Mesenchymal stem cell (in vitro differentiated cells and primary cell): ENCODE measurements at regions not wholly inside any gene's neighbourhood (a gene's known extent, or its start where the extent isn't known, plus 50 kb on each side); places are given as distances from the start of the nearest gene placed in this dataset.

Source experiments
- DNase-seq: peaks from one replicate; pipeline ENCODE4 v3.0.0-alpha.2; 2013
- H2AFZ ChIP-seq: one replicate; pipeline ENCODE4 v1.6.1; 2013; ENCODE audit warnings: low read depth, mild to moderate bottlenecking, control low read depth, inconsistent platforms, low read length, moderate library complexity
- H2AK5ac ChIP-seq: 2 replicates; pipeline ENCODE4 v1.6.1; 2013; ENCODE audit warnings: low read length, moderate library complexity, mild to moderate bottlenecking, inconsistent platforms; ENCODE audit not compliant: severe bottlenecking
- H2BK120ac ChIP-seq: one replicate; pipeline ENCODE4 v1.6.1; 2013; ENCODE audit warnings: low read depth, mild to moderate bottlenecking, inconsistent platforms, low read length, moderate library complexity
- H2BK12ac ChIP-seq, 2 experiments: one replicate each; pipeline ENCODE4 v1.6.1; 2013; ENCODE audit warnings: inconsistent platforms in 2 of 2, low read length in 2 of 2, mild to moderate bottlenecking in 2 of 2, moderate library complexity in 2 of 2, control low read depth in 1 of 2
- H2BK15ac ChIP-seq: one replicate; pipeline ENCODE4 v1.6.1; 2013; ENCODE audit warnings: mild to moderate bottlenecking, low read depth, inconsistent platforms; ENCODE audit not compliant: poor library complexity, severe bottlenecking
- H2BK5ac ChIP-seq: 2 replicates; pipeline ENCODE4 v1.6.1; 2013; ENCODE audit warnings: low read depth, mild to moderate bottlenecking, low read length, control low read depth, inconsistent platforms; ENCODE audit not compliant: poor library complexity, severe bottlenecking
- H3K14ac ChIP-seq, 2 experiments: one replicate each; pipeline ENCODE4 v1.6.1; 2013; ENCODE audit warnings: inconsistent platforms in 2 of 2, low read length in 2 of 2, control low read depth in 1 of 2, mild to moderate bottlenecking in 1 of 2, moderate library complexity in 1 of 2
- H3K18ac ChIP-seq, 2 experiments: one replicate each; pipeline ENCODE4 v1.6.1; 2013; ENCODE audit warnings: inconsistent platforms in 2 of 2, low read length in 2 of 2, control low read depth in 1 of 2, low read depth in 1 of 2, mild to moderate bottlenecking in 1 of 2
- H3K23ac ChIP-seq, 2 experiments: one replicate each; pipeline ENCODE4 v1.6.1; 2013; ENCODE audit warnings: inconsistent platforms in 2 of 2, low read length in 2 of 2, mild to moderate bottlenecking in 2 of 2, moderate library complexity in 2 of 2, control low read depth in 1 of 2
- H3K27ac ChIP-seq: 2 replicates; pipeline ENCODE4 v1.5.1; 2013; ENCODE audit warnings: mild to moderate bottlenecking, moderate library complexity, low read length, control low read depth, inconsistent platforms; ENCODE audit not compliant: poor library complexity, severe bottlenecking
- H3K27me3 ChIP-seq, 2 experiments: 2 replicates each; pipeline versions ENCODE4 v1.6.1 to v1.7.0; 2013; ENCODE audit warnings: low read length in 2 of 2, mild to moderate bottlenecking in 2 of 2, moderate library complexity in 2 of 2, control low read depth in 1 of 2, inconsistent platforms in 1 of 2; ENCODE audit not compliant: control insufficient read depth in 1 of 2, insufficient read depth in 1 of 2
- H3K36me3 ChIP-seq, 2 experiments: 2 replicates each; pipeline versions ENCODE4 v1.6.1 to v1.7.0; 2013; ENCODE audit warnings: low read length in 2 of 2, control low read depth in 1 of 2, inconsistent platforms in 1 of 2, low read depth in 1 of 2, mild to moderate bottlenecking in 1 of 2; ENCODE audit not compliant: insufficient read depth in 2 of 2, control insufficient read depth in 1 of 2
- H3K4ac ChIP-seq, 2 experiments: one replicate each; pipeline ENCODE4 v1.6.1; 2013; ENCODE audit warnings: inconsistent platforms in 2 of 2, low read length in 2 of 2, mild to moderate bottlenecking in 2 of 2, moderate library complexity in 2 of 2, control low read depth in 1 of 2, low read depth in 1 of 2
- H3K4me1 ChIP-seq: 2 replicates; pipeline ENCODE4 v1.6.1; 2013; ENCODE audit warnings: low read depth, low read length, control low read depth; ENCODE audit not compliant: control insufficient read depth, insufficient read depth
- H3K4me2 ChIP-seq: 2 replicates; pipeline ENCODE4 v1.6.1; 2013; ENCODE audit warnings: low read length, mild to moderate bottlenecking, inconsistent platforms; ENCODE audit not compliant: poor library complexity, severe bottlenecking
- H3K4me3 ChIP-seq, 2 experiments: 2 replicates each; pipeline versions ENCODE4 v1.5.1 to v1.7.0; 2013; ENCODE audit warnings: low read length in 2 of 2, mild to moderate bottlenecking in 2 of 2, control low read depth in 1 of 2, low read depth in 1 of 2; ENCODE audit not compliant: insufficient read depth in 1 of 2
- H3K79me1 ChIP-seq: replicated peaks from 2 replicates; pipeline ENCODE4 v1.6.1; 2013; ENCODE audit warnings: mild to moderate bottlenecking, control low read depth, low read length, inconsistent platforms; ENCODE audit not compliant: poor library complexity, severe bottlenecking
- H3K9ac ChIP-seq: 2 replicates; pipeline ENCODE4 v1.7.0; 2013; ENCODE audit warnings: mild to moderate bottlenecking, low read length, moderate library complexity
- H3K9me3 ChIP-seq: 2 replicates; pipeline ENCODE4 v1.7.0; 2013; ENCODE audit warnings: mild to moderate bottlenecking, low read length; ENCODE audit not compliant: control insufficient read depth
- H4K8ac ChIP-seq: one replicate; pipeline ENCODE4 v1.6.1; 2013; ENCODE audit warnings: inconsistent platforms, mild to moderate bottlenecking, low read length, moderate library complexity
- H4K91ac ChIP-seq: one replicate; pipeline ENCODE4 v1.6.1; 2013; ENCODE audit warnings: mild to moderate bottlenecking, low read length, inconsistent platforms
- WGBS: methylation state at CpG from one replicate; pipeline ENCODE4 v1.1.7; 2013; ENCODE audit warnings: mixed read lengths; 5-methylcytosine and 5-hydroxymethylcytosine counted together

- Histone ChIP-seq H3K36me3 (no peaks in the 10 kb centered on the region), H3K4me2 (no peak overlapping the region), H3K9me3 (no peaks in the 10 kb centered on the region), H3K79me1 (no peaks in the 10 kb centered on the region), H3K23ac (no peak overlapping the region), H3K9ac (no peak overlapping the region), H2BK15ac (no peak overlapping the region), H4K8ac (no peak overlapping the region), H2BK5ac (no peak overlapping the region), H3K4me3 (no peak overlapping the region), H4K91ac (no peak overlapping the region), H3K14ac (no peak overlapping the region), H3K4ac (no peak overlapping the region), H2BK120ac (no peak overlapping the region), H3K18ac (no peak overlapping the region), H3K27ac (no peak overlapping the region), H2AK5ac (no peak overlapping the region), H3K27me3 (no peaks in the 10 kb centered on the region), H2AFZ (no peak overlapping the region), H2BK12ac (no peak overlapping the region), H3K4me1 (no peaks in the 10 kb centered on the region)
- DNase-seq, result no peak
- 80% methylated on average over 1 of the region's 1 CpG for WGBS
These were observed 930.3 kb downstream of the SUCLG1 start for GRCh38 chr2:83528767-83529166.

- Histone ChIP-seq H2BK5ac (no peak overlapping the region), H4K8ac (no peak overlapping the region), H3K4ac (no peak overlapping the region), H3K4me3 (no peak overlapping the region), H3K36me3 (no peaks in the 10 kb centered on the region), H3K27ac (no peak overlapping the region), H3K18ac (no peak overlapping the region), H3K79me1 (no peaks in the 10 kb centered on the region), H4K91ac (no peak overlapping the region), H3K14ac (no peak overlapping the region), H2AFZ (no peak overlapping the region), H2BK12ac (no peak overlapping the region), H3K4me1 (no peaks in the 10 kb centered on the region), H3K27me3 (no peaks in the 10 kb centered on the region), H3K23ac (no peak overlapping the region), H2AK5ac (no peak overlapping the region), H2BK15ac (no peak overlapping the region), H2BK120ac (no peak overlapping the region), H3K9ac (no peak overlapping the region), H3K9me3 (no peaks in the 10 kb centered on the region), H3K4me2 (no peak overlapping the region)
- no peak for DNase-seq
- WGBS, result 90% methylated on average over 3 of the region's 4 CpGs
These were observed 936.1 kb downstream of the SUCLG1 start for GRCh38 chr2:83522891-83523493.

GRCh38 chr2:83517727-83518368 lies 941.2 kb downstream of the SUCLG1 start:
- H3K79me1 ChIP-seq, result no peaks in the 10 kb centered on the region
- H3K4me2 ChIP-seq, result no peak overlapping the region
- H2BK5ac ChIP-seq, result no peak overlapping the region
- H2AFZ ChIP-seq, result no peak overlapping the region
- H3K18ac ChIP-seq, result no peak overlapping the region
- H2BK120ac ChIP-seq, result no peak overlapping the region
- no peak overlapping the region for H3K23ac ChIP-seq
- no peak for DNase-seq
- no peak overlapping the region for H3K4ac ChIP-seq
- H3K14ac ChIP-seq, result no peak overlapping the region
- no peaks in the 10 kb centered on the region for H3K4me1 ChIP-seq
- H2BK15ac ChIP-seq, result no peak overlapping the region
- no peaks in the 10 kb centered on the region for H3K9me3 ChIP-seq
- no peak overlapping the region for H4K91ac ChIP-seq
- H3K27ac ChIP-seq, result no peak overlapping the region
- no peak overlapping the region for H2AK5ac ChIP-seq
- H3K9ac ChIP-seq, result no peak overlapping the region
- H3K4me3 ChIP-seq, result no peak overlapping the region
- no peaks in the 10 kb centered on the region for H3K27me3 ChIP-seq
- H3K36me3 ChIP-seq, result no peaks in the 10 kb centered on the region
- WGBS, result 95% methylated on average over 35 of the region's 42 CpGs
- no peak overlapping the region for H4K8ac ChIP-seq
- H2BK12ac ChIP-seq, result no peak overlapping the region

GRCh38 chr2:83516503-83516902 lies 942.6 kb downstream of the SUCLG1 start:
- H3K14ac ChIP-seq, result no peak overlapping the region
- H3K36me3 ChIP-seq, result no peaks in the 10 kb centered on the region
- DNase-seq, result no peak
- H2BK5ac ChIP-seq, result no peak overlapping the region
- H2BK15ac ChIP-seq, result no peak overlapping the region
- no peaks in the 10 kb centered on the region for H3K27me3 ChIP-seq
- H3K4me3 ChIP-seq, result no peak overlapping the region
- no peak overlapping the region for H2AFZ ChIP-seq
- H4K91ac ChIP-seq, result no peak overlapping the region
- no peak overlapping the region for H3K4ac ChIP-seq
- WGBS, result no CpG with 5 or more reads among the region's 3 CpGs
- H3K9me3 ChIP-seq, result no peaks in the 10 kb centered on the region
- H3K27ac ChIP-seq, result no peak overlapping the region
- H3K23ac ChIP-seq, result no peak overlapping the region
- H2AK5ac ChIP-seq, result no peak overlapping the region
- no peak overlapping the region for H2BK120ac ChIP-seq
- H3K4me1 ChIP-seq, result no peaks in the 10 kb centered on the region
- no peaks in the 10 kb centered on the region for H3K79me1 ChIP-seq
- H3K9ac ChIP-seq, result no peak overlapping the region
- H3K18ac ChIP-seq, result no peak overlapping the region
- H4K8ac ChIP-seq, result no peak overlapping the region
- H3K4me2 ChIP-seq, result no peak overlapping the region
- H2BK12ac ChIP-seq, result no peak overlapping the region
